ENCODE measurements at regions not wholly inside any gene's neighbourhood (a gene's known extent, or its start where the extent isn't known, plus 50 kb on each side); places are given as distances from the start of the nearest gene placed in this dataset.

DNA sequence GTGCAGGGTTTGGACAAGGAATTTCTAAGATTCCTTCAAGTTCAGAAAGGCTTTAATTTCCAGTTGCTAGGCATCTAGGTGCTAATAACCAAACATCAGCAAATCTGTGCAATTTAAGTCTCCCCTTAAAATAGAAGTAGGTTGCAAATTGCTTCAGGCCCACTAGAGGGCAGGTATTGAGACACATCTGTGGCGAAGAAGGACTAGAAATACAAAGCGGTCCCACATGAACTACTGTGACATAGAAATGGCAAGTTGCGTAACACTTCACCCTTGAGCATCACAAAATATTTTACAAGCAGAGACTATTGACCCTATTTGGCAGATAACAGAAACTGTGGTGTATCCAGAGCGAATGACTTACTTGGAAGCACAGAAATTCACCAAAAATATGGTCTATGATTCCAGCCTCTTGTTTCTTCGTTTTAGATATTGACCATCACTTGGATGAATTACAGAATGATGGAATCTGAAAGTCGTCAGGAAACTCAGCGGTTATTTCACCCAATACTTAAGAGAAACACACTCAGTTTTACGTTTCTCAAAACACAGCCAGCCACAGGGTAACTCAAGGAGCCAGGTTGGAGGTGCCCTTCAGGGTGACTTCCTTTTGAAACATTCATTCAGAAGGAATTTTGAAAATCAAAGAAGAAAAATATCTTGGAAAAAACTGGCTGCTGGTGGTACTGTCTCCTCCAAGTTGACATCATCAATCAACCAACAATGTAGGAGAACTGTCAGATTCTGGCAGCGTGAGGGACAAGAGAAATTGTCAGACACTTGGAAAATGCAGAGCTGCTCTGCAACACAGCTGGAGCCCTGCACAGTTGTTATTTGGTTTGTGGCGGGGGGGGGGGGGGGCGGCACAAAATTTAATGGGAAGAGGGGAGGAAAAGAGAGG is 256.3 kb upstream of the MINDY3 start:
- 69% methylated on average over 11 of the region's 11 CpGs for WGBS (ENCODE audit: low lambda C conversion rate, missing lambda C conversion rate)
- Histone ChIP-seq H3K36me3 (replicated peaks; ENCODE audit: insufficient read depth, low read depth) (no peaks in the 10 kb centered on the region), H3K9me3 (ENCODE audit: low read depth) (no peaks in the 10 kb centered on the region), H3K27ac (no peak overlapping the region), H4K20me1 (ENCODE audit: insufficient read depth, poor library complexity, severe bottlenecking) (no peaks in the 10 kb centered on the region), H3K27me3 (no peaks in the 10 kb centered on the region), H3K4me1 (ENCODE audit: insufficient read depth) (no peaks in the 10 kb centered on the region), H2AFZ (no peak overlapping the region), H3K9me2 (replicated peaks; ENCODE audit: insufficient read depth) (no peaks in the 10 kb centered on the region), H3K4me2 (no peak overlapping the region), H3K4me3 (no peak overlapping the region), H3K79me2 (no peaks in the 10 kb centered on the region)
- no peak for TF ChIP-seq EZH2phosphoT487 (IDR thresholded peaks at IDR 0.05; ENCODE audit: low read depth, severe bottlenecking, unreplicated experiment)
- TF ChIP-seq, protein P1, sequence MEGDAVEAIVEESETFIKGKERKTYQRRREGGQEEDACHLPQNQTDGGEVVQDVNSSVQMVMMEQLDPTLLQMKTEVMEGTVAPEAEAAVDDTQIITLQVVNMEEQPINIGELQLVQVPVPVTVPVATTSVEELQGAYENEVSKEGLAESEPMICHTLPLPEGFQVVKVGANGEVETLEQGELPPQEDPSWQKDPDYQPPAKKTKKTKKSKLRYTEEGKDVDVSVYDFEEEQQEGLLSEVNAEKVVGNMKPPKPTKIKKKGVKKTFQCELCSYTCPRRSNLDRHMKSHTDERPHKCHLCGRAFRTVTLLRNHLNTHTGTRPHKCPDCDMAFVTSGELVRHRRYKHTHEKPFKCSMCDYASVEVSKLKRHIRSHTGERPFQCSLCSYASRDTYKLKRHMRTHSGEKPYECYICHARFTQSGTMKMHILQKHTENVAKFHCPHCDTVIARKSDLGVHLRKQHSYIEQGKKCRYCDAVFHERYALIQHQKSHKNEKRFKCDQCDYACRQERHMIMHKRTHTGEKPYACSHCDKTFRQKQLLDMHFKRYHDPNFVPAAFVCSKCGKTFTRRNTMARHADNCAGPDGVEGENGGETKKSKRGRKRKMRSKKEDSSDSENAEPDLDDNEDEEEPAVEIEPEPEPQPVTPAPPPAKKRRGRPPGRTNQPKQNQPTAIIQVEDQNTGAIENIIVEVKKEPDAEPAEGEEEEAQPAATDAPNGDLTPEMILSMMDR (IDR thresholded peaks at IDR 0.05; ENCODE audit: poor library complexity), result peak; percentile 58
- peak; percentile 54 for DNase-seq (ENCODE audit: low spot score)

DNA sequence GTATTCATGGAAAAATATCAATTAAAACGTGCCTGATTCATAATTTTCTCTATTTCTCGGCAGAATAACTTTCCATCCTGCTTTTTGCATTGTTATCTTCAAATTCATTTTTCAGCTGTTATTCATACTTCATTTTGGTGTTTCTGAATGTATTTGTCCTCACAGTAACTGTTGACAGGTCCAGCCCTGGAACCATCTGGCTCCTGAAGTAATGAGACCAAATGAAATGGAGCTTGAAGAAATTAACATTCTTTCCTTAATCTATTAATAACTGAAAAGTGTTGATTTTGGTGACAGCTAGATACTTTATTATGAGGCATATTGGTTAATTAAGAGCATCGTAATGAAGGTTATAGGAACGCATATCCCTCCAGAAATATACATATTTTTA is 257.0 kb upstream of the MINDY3 start:
- H3K27ac ChIP-seq, result no peak overlapping the region
- H3K4me1 ChIP-seq (ENCODE audit: insufficient read depth), result no peaks in the 10 kb centered on the region
- H3K9me3 ChIP-seq (ENCODE audit: low read depth), result no peaks in the 10 kb centered on the region
- TF ChIP-seq, protein P1 (IDR thresholded peaks at IDR 0.05; ENCODE audit: poor library complexity), result no peak
- TF ChIP-seq EZH2 (IDR thresholded peaks at IDR 0.05; ENCODE audit: borderline replicate concordance) (no peak), EZH2phosphoT487 (IDR thresholded peaks at IDR 0.05; ENCODE audit: low read depth, severe bottlenecking, unreplicated experiment) (no peak)
- no peaks in the 10 kb centered on the region for H3K79me2 ChIP-seq
- no peak overlapping the region for H2AFZ ChIP-seq
- H4K20me1 ChIP-seq (ENCODE audit: insufficient read depth, poor library complexity, severe bottlenecking), result no peaks in the 10 kb centered on the region
- no peak for DNase-seq (ENCODE audit: low spot score)
- H3K36me3 ChIP-seq (replicated peaks; ENCODE audit: insufficient read depth, low read depth), result no peaks in the 10 kb centered on the region
- no peaks in the 10 kb centered on the region for H3K27me3 ChIP-seq
- WGBS (ENCODE audit: low lambda C conversion rate, missing lambda C conversion rate), result 83% methylated on average over 4 of the region's 4 CpGs
- no peaks in the 10 kb centered on the region for H3K9me2 ChIP-seq (replicated peaks; ENCODE audit: insufficient read depth)
- H3K4me3 ChIP-seq, result no peak overlapping the region
- no peak overlapping the region for H3K4me2 ChIP-seq

DNA sequence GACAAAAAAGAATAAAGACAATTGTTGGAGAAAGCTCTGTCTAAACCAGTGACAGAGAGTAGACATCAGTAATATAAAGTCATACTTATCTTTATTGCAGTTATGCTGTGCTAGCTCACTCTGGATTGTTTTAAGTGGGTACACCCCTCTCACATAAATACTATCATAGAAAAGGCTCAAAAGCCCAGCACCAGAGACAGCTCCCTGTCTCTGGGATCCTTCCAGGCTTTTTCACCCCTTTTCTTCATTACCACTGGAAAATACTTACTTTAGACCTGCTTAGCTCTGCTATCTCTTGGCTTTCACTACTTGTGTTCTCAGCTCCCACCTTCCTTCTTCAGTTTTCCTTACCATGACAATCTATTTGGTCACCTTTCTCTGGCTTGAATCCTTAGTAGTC is 259.1 kb upstream of the MINDY3 start:
- DNase-seq (ENCODE audit: low spot score), result peak; percentile 8
- Histone ChIP-seq H3K4me2 (no peak overlapping the region), H3K4me3 (no peak overlapping the region), H3K9me2 (replicated peaks; ENCODE audit: insufficient read depth) (no peaks in the 10 kb centered on the region), H3K27me3 (peaks cover 3% of the 10 kb centered on the region), H3K79me2 (no peaks in the 10 kb centered on the region), H3K27ac (no peak overlapping the region), H3K9me3 (ENCODE audit: low read depth) (no peaks in the 10 kb centered on the region), H2AFZ (no peak overlapping the region), H3K36me3 (replicated peaks; ENCODE audit: insufficient read depth, low read depth) (no peaks in the 10 kb centered on the region), H4K20me1 (ENCODE audit: insufficient read depth, poor library complexity, severe bottlenecking) (no peaks in the 10 kb centered on the region), H3K4me1 (ENCODE audit: insufficient read depth) (no peaks in the 10 kb centered on the region)
- TF ChIP-seq, protein P1 (IDR thresholded peaks at IDR 0.05; ENCODE audit: poor library complexity), result no peak
- TF ChIP-seq EZH2 (IDR thresholded peaks at IDR 0.05; ENCODE audit: borderline replicate concordance), result no peak
- no peak for TF ChIP-seq EZH2phosphoT487 (IDR thresholded peaks at IDR 0.05; ENCODE audit: low read depth, severe bottlenecking, unreplicated experiment)

Data from hepatocyte (in vitro differentiated cells).